GM18861 (cell line): ENCODE measurements at regions not wholly inside any gene's neighbourhood (a gene's known extent, or its start where the extent isn't known, plus 50 kb on each side); places are given as distances from the start of the nearest gene placed in this dataset.
"Not testable (repeated sequence)": the region's sequence is repeated elsewhere in the genome, so short reads cannot be mapped to it uniquely, and the experiment has no call there.

Experiments
- ATAC-seq: cut with Tn5 transposase; IDR thresholded peaks from one replicate; pipeline ENCODE4 v1.9.1; 2021; ENCODE audit not compliant: unreplicated experiment

GRCh38 chr5:106089073-106089472, 1581.7 kb downstream of the EFNA5 start:
- no peak for ATAC-seq

GRCh38 chr5:106088462-106088861, 1582.3 kb downstream of the EFNA5 start:
- ATAC-seq = no peak

- ATAC-seq = no peak
Measured at GRCh38 chr5:106086352-106086751, 1584.4 kb downstream of the EFNA5 start.

GRCh38 chr5:106085556-106085955, 1585.2 kb downstream of the EFNA5 start:
- ATAC-seq = no peak

GRCh38 chr5:106085136-106085535, 1585.6 kb downstream of the EFNA5 start:
- no peak for ATAC-seq

GRCh38 chr5:106080535-106080934, 1590.2 kb downstream of the EFNA5 start:
- ATAC-seq = no peak

- no peak for ATAC-seq
Measured at GRCh38 chr5:106076655-106077054, 1594.1 kb downstream of the EFNA5 start.

- no peak for ATAC-seq
Measured at GRCh38 chr5:106072208-106072607, 1598.5 kb downstream of the EFNA5 start.

- no peak for ATAC-seq
Measured at GRCh38 chr5:106047341-106047740, 1623.4 kb downstream of the EFNA5 start.

- ATAC-seq = not testable (repeated sequence)
Measured at GRCh38 chr5:106032069-106032468, 1638.7 kb downstream of the EFNA5 start.

- no peak for ATAC-seq
Measured at GRCh38 chr5:106028314-106028713, 1642.4 kb downstream of the EFNA5 start.

GRCh38 chr5:106020894-106021293, 1649.8 kb downstream of the EFNA5 start:
- ATAC-seq = no peak

- ATAC-seq = no peak
Measured at GRCh38 chr5:106019261-106019660, 1651.5 kb downstream of the EFNA5 start.

- no peak for ATAC-seq
Measured at GRCh38 chr5:106017243-106017857, 1653.4 kb downstream of the EFNA5 start.

GRCh38 chr5:106014262-106014661, 1656.5 kb downstream of the EFNA5 start:
- ATAC-seq = peak; percentile 68

GRCh38 chr5:106006242-106006641, 1664.5 kb downstream of the EFNA5 start:
- no peak for ATAC-seq

- ATAC-seq = not testable (repeated sequence)
Measured at GRCh38 chr5:105998991-105999390, 1671.7 kb downstream of the EFNA5 start.

GRCh38 chr5:105993027-105993426, 1677.7 kb downstream of the EFNA5 start:
- no peak for ATAC-seq

GRCh38 chr5:105982526-105982925, 1688.2 kb downstream of the EFNA5 start:
- no peak for ATAC-seq

- ATAC-seq = no peak
Measured at GRCh38 chr5:105978011-105978410, 1692.7 kb downstream of the EFNA5 start.

GRCh38 chr5:105977163-105977562, 1693.6 kb downstream of the EFNA5 start:
- no peak for ATAC-seq

GRCh38 chr5:105970919-105971318, 1699.8 kb downstream of the EFNA5 start:
- ATAC-seq = no peak

GRCh38 chr5:105968981-105969380, 1701.8 kb downstream of the EFNA5 start:
- no peak for ATAC-seq
